ENCODE measurements at regions not wholly inside any gene's neighbourhood (a gene's known extent, or its start where the extent isn't known, plus 50 kb on each side); places are given as distances from the start of the nearest gene placed in this dataset.

DNA sequence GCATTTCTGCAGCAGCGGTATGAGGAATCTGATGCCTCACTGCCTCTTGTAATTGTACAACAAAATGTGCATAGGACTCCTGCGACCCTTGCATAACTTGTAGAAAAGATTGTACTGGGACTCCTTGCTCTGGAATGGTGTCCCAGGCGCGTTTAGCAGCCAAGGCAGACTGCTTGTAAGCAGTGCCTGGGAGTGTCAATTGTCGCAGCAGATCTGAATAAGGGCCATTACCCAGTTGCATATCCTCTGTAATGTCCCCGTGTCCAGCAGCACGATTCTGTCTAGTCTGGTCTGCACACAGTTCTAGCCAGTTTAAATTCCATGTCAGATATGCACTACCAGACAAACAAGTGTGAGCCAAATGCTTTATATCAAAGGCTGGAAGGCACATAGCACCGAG is 70.7 kb upstream of the BTN3A2 start:
- DNase-seq: no peak

DNA sequence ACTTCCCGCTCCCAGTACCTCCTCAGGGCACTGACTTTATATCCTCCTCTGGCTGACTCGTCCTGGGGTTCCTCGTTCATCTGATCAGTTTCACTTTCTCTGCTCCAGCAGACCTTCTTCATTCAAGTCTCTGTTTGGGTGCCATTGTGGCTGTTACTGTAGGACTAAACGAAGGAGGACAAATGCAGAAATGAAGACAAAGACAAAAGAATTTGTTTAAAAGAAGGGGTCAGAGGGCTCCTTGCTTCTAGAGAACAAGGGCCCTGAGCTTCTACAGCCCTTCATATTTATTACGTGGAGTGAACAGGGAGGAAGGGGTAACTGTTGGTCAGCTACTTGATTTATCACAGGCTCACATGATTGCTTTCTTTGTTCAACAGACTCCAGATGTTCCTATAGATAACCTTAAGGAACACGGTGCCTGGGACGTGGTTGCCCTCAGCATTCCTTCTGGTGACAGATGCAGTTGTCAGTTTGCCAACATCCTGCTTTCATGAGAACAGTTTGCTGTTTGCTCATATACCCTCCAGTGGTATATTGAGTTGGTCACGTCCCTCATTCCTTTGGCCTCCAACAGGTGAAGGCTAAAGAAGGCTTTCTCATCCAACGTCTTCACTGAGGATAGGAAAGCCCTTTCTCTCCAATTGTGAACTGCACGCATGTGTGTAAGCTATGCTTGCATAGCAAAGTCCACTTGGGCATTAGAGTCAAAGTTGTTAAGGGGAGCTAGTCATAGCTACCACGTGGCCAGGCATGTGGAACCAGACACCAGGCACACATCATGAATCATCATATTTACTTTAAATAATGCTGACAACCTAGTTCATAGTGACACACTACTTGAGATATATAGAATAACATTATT is 69.1 kb upstream of the BTN3A2 start:
- peak; percentile 22 for DNase-seq

DNA sequence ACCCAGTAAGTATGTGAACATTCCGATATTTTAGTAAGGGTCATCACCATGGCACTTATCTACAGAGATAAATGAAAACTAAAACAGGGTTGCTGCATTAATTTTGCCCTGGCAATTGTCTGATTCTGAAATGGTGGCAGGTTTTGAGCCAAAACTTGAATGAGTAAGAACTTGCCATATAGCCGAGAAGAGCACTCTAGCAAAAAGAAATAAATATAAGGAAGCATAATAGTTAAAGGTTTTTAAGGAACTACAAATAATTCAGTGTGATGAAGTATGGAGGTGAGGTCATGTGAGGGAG is 68.5 kb upstream of the BTN3A2 start:
- DNase-seq: no peak

DNA sequence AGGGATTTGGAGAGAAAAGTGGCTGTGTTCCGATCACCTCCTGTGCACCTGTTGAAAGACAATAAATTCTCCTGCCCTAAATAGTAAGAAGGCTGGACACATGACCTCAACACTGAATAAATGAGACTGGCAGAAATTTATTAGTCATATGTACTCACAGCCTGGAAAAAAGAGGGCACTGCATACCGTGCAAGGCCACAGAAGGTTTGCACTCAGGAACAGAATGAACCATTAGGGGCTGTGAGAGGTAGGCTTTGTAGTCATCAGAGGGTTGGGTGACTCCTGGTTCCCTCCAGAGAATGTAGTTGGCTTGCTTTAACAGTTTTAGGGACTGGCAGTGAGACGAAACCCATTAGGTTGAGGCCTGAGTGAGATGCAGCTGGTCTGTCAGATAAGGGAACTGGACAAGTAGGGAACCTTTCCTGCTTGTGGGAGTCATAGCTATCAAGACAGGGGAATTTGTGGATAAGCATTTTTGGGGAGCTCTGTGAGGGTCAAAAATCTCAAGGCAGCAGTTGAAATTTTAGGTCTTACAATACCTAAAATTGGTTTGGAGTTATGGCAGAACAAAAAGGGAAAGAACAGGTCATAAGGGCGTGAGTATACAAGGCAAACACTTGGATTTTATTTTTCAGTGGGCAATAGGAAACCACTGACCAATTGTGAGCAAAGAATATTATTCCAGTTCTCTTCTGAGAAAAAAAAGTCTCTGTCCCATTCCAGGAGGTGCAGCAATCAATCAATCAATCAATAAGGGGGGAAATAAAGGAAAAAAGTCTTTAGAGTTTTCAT is 67.9 kb upstream of the BTN3A2 start:
- DNase-seq: peak; percentile 48

DNA sequence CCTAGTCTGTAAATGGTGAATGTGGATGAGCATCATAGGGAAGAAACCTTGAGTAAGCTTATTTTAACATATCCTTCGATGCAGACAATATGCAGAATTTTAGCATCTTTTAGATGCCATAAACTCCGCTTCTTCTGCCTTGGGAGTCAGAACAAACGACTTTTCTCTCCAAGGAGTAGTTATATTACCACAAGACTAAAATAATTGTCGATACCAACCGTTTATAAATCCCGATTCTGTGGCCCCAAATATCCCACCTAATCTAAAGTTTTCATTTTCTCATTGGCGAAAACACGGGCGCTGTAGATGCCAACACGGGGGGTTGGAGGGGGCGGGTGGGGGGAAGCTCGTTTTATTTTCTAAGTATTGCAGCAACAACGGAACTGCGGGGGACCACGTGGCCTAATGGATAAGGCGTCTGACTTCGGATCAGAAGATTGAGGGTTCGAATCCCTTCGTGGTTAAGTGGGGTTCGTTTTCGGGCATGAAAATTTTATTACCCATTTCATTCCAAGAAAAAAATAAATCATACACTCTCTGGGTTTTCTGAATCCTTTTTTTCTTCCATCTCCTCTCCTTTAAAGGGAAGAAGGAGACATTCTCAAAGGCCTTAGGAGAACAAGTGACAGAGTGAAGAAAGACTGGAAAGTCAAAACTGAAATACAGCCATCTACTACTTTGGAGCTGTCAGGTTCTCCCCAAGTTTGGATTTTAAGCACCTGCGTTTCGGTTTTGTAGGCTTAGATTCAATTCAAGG is 65.5 kb upstream of the BTN3A2 start:
- DNase-seq: no peak

DNA sequence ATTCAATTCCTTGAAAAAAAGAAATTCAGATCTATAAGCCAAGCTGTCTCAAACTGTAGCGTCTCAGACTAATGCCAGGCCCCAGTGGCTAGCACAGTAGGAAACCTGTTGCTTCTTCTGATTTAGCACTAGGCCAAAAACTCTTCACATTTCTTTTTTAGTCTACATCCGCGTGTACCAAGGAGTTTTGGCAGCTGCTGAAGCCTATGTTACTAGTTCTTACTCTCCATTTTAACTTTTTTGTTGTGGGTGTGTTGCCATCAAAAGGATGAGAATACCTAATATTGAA is 65.0 kb upstream of the BTN3A2 start:
- no peak for DNase-seq

DNA sequence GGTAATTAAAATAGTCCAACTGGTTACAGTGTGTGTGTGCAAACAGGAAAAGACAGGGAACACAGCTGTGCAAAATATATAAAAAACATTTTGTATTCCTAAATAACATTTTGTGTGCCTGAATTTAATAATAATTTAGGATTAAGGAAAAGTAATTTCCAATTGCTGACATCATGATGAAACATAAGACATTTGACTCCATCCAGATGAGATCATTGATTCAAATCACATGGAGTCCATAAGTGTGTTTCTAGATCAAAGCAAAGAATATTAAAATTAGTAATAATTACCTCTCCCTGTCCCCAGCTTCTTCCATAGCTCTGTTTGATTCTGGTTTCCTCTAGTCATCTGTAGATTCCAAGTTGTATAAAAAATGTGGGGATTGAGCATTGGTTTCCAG is 64.6 kb upstream of the BTN3A2 start:
- DNase-seq: no peak

DNA sequence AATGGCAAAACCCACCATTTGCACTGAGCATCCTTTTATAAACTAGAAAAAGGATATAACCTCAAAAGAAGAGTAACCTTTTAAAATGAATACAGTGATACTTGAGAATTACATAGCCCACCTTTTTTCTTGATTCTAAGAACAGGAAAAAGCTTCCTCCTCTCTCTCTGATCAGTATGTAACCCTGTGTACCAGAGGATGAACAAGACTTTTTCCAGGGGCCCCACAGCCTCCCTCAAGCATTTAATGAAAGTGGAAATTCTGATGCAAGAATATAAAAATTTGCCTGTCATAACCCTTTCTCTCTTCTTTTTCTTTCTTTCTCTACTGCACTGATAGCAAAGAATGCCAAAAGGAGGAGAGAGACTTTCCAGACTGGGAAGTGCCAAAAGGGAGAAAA is 64.2 kb upstream of the BTN3A2 start:
- no peak for DNase-seq

DNA sequence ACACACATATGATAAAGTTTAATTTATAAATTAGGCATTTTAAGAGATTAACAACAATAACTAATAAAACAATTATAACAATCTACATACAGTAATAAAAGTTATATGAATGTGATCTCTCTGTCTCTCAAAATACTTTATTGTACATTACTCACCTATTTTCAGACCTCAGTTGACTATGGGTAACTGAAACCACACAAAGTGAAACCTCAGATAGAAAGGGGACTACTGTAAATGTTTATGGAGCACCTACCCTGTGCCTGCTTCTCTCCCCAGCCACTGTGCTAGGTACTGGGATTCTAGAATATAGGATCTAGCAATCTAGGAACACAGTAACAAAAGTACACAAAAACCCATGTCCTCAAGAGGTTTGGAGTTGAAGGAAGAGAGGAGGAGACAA is 63.4 kb upstream of the BTN3A2 start:
- DNase-seq: no peak

DNA sequence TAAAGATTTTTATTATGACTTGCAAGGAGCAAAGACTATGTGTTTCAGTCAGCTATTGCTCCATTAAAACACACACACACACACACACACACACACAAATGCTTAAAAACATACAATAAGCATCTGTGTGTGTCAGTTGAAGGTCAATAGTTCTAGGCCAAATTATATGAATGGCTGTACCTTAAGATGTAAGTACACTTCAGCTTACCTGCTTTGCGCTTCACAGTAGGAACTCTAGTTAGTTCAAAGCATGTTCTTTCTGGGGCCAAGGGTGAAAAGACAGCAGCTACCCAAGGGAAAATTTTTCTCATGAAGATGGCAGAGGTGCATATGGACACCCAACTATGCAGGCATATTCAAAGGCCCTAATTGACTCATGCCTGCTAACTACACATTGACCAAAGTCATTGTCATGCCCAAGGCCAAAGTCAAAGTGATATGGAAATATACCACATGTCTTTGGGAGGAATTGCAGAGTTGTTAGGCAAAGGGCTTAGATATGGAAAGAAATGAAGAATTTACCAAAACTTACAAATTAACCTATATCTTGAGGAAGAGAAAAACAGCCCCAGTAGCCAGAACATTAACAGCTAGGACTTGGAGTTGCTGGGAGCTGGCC is 61.9 kb upstream of the BTN3A2 start:
- no peak for DNase-seq

DNA sequence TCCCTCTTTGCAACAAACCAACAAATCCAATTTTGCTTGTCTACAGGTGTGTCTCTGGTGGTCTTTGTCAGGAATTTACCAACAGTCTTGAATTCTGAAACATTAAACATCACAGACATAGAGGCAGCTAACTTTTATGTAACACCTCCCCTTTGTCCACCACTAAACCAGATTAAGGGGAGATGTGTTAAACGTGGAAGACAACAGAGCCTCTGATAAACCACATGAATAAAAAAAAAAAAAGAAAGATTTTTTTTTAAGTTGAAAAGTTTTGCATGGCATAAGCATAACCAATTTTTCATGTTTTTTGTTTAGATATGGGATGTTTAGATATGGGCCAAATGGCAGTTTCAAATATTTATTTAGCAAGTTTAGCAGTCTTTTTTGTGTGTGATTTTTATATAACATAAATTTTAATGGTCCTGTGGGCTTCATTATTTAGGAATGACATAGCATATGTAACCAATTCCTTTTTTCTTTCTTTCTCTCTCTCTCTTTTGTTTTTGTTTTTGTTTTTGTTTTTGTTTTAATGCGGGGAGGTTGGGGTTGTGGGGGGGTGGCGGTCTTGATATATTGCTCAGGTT is 60.7 kb upstream of the BTN3A2 start:
- no peak for DNase-seq

DNA sequence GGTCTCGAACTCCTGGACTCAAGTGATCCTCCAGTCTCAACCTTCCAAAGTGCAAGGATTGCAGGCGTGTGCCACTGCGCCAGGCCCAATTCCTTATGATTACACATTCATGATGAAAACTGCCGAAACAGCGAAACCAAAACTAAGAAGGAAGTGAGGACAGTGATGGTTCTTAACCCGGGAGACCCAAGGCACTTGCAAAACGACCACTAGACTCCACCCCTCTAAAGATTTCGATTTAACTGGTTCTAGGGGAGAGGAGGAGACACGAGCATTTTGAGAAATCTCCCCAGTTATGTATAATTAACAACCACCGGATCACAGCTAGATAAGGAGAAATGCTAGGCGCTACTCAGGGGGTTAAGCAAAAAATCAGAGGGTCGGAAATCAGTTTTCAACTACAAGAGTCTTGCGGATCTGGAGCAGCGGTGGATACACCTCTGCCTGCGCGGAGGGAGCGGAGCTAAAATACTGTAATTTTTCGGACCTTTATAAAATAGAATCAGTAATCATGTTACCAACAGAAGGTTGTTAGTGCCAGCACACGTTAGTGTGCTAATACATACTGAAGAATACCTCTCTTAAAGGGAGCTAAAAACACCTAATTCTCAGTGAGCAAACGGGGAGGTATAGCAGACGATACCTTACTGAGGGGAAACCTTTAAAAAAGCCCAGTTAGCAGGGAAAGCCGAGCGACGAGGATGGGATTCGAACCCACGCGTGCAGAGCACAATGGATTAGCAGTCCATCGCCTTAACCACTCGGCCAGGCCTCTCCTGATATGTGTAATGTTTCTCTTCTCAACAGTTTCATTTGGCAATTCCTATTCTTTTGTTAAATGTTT is 60.0 kb upstream of the BTN3A2 start:
- peak; percentile 22 for DNase-seq

DNA sequence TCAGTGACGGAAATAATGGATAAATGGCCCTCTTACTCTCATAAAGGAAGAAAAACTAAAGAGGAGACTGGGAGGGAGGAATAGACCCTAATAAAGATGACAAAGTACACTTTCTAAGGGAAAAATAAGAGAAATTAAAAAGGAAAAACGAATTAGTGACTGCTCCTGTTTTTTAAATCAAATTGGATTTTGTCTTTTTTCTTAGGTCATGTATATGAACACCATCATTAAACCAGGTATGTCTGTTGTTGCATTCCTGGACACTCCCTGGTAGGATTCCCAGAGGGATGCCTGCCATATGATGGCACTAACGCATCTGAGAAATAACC is 59.4 kb upstream of the BTN3A2 start:
- DNase-seq: no peak

DNA sequence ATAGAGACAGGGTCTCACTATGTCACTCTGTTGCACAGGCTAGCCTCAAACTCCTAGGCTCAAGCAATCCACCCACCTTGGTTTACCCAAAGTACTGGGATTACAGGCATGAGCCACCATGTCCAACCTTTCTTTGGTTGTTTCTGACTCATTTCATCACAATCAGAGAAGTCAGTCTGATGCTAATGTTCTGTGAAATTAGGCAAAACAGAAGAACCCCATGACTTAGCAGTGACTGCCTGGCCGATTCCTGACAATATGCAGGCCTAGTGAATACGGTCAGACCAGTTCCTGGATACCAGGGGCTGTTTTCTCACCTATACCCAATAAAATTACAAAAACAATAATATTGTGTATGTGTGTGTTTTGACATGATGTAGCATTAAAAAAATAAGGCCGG is 58.8 kb upstream of the BTN3A2 start:
- DNase-seq: no peak

DNA sequence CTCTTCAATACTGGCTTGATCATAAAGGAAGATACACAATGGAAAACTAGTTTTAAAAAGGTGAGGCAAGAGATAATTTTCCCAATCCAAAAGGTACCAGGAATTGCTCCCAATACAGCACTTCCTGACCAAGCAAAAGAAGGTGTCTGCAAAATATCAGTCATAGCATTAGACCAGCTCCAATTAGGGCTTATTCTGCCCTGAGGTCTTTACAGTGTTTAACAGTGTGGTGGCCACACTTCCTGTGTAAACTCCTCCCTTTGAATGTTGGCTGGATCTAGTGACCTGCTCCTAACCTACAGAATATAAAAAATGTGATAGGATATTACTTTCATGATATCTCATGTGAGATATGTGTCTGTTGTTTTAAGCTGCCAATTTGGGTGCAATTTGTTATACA is 57.1 kb upstream of the BTN3A2 start:
- no peak for DNase-seq

DNA sequence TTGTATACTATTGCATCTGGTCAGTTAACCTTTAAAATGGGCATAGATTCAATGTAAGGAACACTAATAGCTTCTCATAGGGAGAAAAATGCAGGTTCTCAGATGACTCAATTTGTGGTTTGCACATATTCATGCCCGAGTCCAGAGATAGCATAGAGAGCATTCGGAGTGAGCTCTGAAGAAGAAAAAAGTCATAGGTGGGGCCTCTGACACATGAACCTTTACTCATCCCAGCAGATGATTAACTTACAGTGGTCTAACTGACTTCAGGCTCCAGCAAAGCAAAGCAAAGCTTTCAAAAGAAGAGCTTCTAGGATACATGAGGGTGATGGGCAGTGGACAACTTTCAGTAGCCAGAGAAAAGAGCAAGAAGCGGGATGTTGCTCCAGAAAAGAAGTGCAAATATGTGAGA is 55.3 kb upstream of the BTN3A2 start:
- no peak for DNase-seq

DNA sequence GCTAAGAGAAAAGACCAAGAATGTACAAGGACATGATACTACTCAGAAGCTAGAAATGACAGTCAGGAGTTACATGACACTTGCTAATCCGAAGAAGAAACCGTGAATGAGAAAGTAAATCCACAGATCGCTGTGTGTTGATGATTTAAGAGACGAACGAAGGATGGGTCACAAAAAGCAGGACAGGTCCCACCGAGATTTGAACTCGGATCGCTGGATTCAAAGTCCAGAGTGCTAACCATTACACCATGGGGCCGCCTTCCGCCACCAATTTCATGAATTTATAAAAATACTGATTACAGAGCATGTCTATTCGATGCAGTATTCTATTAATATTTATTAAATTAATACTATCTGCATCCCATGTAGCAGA is 54.0 kb upstream of the BTN3A2 start:
- DNase-seq: peak; percentile 21

DNA sequence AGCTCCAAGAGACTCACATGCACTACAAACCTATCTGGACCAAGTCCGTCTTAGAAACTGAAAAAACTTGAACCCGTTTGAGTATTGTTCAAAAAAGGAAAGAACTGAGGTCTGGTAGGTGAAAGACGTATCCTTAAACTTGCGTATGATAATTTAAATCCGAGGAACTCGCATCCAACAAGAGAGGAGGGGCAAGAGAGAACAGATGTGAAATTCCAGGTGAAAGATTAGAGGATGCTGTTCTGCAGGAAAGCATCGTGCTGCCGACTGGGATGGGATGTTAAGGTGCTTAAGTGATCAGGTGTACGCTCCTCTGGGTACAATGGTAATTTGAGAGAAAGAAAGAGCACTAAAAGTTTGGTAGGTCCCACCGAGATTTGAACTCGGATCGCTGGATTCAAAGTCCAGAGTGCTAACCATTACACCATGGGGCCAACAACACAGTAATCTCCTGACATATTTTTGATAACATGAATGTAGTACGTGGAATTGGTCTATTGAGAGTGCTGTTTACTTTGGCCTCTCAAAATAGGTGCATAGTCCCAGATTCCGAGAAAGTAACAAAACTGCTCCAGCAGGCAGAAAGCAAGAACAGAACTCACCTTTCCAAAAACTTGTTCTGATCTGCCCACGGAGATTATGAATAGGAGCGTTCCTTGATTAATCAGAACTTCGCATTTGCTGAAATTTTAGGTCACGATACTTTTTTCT is 53.5 kb upstream of the BTN3A2 start:
- peak; percentile 68 for DNase-seq

DNA sequence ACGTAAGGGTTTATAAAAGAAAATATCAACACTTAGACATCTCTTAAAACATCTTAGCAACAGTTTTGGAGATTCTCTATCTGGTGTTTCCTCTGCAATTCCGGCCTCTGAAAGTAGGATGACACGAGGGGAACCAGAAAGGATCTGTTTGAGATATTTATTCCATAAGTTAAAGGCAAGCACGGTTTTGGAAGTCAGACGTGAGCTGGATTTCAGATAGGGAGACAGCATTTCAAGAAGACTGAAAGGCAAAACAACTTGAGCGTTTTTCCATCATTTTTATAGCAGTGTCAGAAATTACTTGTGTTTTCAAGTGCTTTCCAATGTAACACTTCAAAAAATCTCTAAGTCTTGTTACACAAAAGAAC is 52.9 kb upstream of the BTN3A2 start:
- DNase-seq: no peak

DNA sequence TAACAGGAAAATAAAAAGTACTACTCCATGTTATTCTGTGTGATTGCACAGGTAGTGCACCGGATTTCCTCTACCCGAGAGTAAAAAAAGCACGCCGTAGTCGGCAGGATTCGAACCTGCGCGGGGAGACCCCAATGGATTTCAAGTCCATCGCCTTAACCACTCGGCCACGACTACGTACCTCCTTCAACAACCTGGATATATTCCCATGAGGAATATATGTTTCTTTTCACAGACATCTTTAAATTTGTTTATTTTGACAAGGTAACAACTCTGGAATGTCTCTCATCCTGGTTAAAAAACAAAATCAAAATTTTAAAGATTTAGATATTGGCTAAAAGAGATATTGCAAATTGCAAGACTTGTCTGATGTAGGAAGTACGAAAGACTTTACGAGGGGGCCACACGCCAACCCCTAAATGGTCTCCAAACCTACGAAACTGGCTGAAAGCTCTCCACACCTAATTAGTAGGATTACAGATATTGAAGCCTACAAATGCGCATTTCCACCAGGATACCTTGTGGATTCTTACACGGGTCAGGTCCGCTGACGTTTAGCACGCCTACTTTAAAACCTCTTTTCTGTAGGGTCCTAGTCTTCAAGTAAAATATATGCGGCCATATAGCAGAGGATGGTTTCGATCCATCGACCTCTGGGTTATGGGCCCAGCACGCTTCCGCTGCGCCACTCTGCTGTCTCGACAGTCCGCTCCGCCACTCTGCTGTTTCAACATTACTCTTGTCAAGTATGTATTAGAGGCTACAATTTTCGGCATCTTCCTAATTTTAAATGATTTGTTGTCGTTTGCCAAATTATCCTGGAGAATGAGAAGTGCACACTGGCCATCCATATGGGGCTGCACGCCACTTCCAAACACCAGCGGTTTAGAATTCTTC is 52.2 kb upstream of the BTN3A2 start:
- DNase-seq: peak; percentile 68
